ENCODE measurements at regions not wholly inside any gene's neighbourhood (a gene's known extent, or its start where the extent isn't known, plus 50 kb on each side); places are given as distances from the start of the nearest gene placed in this dataset.
"Not testable (repeated sequence)": the region's sequence is repeated elsewhere in the genome, so short reads cannot be mapped to it uniquely, and the experiment has no call there.

GRCh38 chr9:31868830-31869229, 515.6 kb upstream of the ACO1 start:
- DNase-seq (ENCODE audit: low spot score): no peak
- intact Hi-C loops (cut with DNase I): no loop called here

GRCh38 chr9:31870276-31870675, 514.2 kb upstream of the ACO1 start:
- intact Hi-C loops (cut with DNase I): no loop called here
- DNase-seq (ENCODE audit: low spot score): no peak

GRCh38 chr9:31873722-31874121, 510.7 kb upstream of the ACO1 start:
- intact Hi-C loops (cut with DNase I): no loop called here
- DNase-seq (ENCODE audit: low spot score): no peak

- DNase-seq (ENCODE audit: low spot score): no peak
- intact Hi-C loops (cut with DNase I): no loop called here
These were observed 490.4 kb upstream of the ACO1 start for GRCh38 chr9:31894008-31894407.

- DNase-seq (ENCODE audit: low spot score): no peak
- intact Hi-C loops (cut with DNase I): no loop called here
These were observed 476.1 kb upstream of the ACO1 start for GRCh38 chr9:31908158-31908890.

GRCh38 chr9:31908891-31909480, 475.5 kb upstream of the ACO1 start:
- DNase-seq (ENCODE audit: low spot score): no peak
- intact Hi-C loops (cut with DNase I): no loop called here

GRCh38 chr9:31912636-31913035, 471.8 kb upstream of the ACO1 start:
- intact Hi-C loops (cut with DNase I): no loop called here
- no peak for DNase-seq (ENCODE audit: low spot score)

GRCh38 chr9:31916591-31917241, 467.7 kb upstream of the ACO1 start:
- intact Hi-C loops (cut with DNase I): no loop called here
- no peak for DNase-seq (ENCODE audit: low spot score)

GRCh38 chr9:31937737-31938136, 446.7 kb upstream of the ACO1 start:
- DNase-seq (ENCODE audit: low spot score); intact Hi-C loops (cut with DNase I): not testable (repeated sequence)

GRCh38 chr9:31950756-31951155, 433.7 kb upstream of the ACO1 start:
- no peak for DNase-seq (ENCODE audit: low spot score)
- intact Hi-C loops (cut with DNase I): no loop called here

GRCh38 chr9:31958572-31958971, 425.9 kb upstream of the ACO1 start:
- no peak for DNase-seq (ENCODE audit: low spot score)
- intact Hi-C loops (cut with DNase I): no loop called here

- no peak for DNase-seq (ENCODE audit: low spot score)
- intact Hi-C loops (cut with DNase I): no loop called here
These were observed 414.9 kb upstream of the ACO1 start for GRCh38 chr9:31969552-31969951.

GRCh38 chr9:31983895-31984294, 400.5 kb upstream of the ACO1 start:
- intact Hi-C loops (cut with DNase I): loop anchor here in 1 of 2 donors (10.0 kb wide), 1 partner anchor 711 kb away; no protein-coding TSS in a partner anchor

GRCh38 chr9:31996331-31996730, 388.1 kb upstream of the ACO1 start:
- DNase-seq (ENCODE audit: low spot score): no peak
- intact Hi-C loops (cut with DNase I): no loop called here

More at GRCh38 chr9:31983895-31984294, 400.5 kb upstream of the ACO1 start:
- DNase-seq (ENCODE audit: low spot score): no peak

GRCh38 chr9:32004431-32005076, 379.9 kb upstream of the ACO1 start:
- no peak for DNase-seq (ENCODE audit: low spot score)

GRCh38 chr9:32010322-32010721, 374.1 kb upstream of the ACO1 start:
- DNase-seq (ENCODE audit: low spot score): no peak

More at GRCh38 chr9:32004431-32005076, 379.9 kb upstream of the ACO1 start:
- intact Hi-C loops (cut with DNase I): no loop called here

GRCh38 chr9:32011049-32011448, 373.4 kb upstream of the ACO1 start:
- intact Hi-C loops (cut with DNase I): no loop called here
- DNase-seq (ENCODE audit: low spot score): no peak

More at GRCh38 chr9:32010322-32010721, 374.1 kb upstream of the ACO1 start:
- intact Hi-C loops (cut with DNase I): no loop called here

- no peak for DNase-seq (ENCODE audit: low spot score)
- intact Hi-C loops (cut with DNase I): no loop called here
These were observed 368.6 kb upstream of the ACO1 start for GRCh38 chr9:32015795-32016194.

- DNase-seq (ENCODE audit: low spot score): no peak
- intact Hi-C loops (cut with DNase I): no loop called here
These were observed 338.9 kb upstream of the ACO1 start for GRCh38 chr9:32045513-32045912.

- intact Hi-C loops (cut with DNase I): no loop called here
- DNase-seq (ENCODE audit: low spot score): no peak
These were observed 317.2 kb upstream of the ACO1 start for GRCh38 chr9:32067261-32067660.

Measured in posterior vena cava (tissue), 2 donors.